K562 (cell line): ENCODE measurements at regions not wholly inside any gene's neighbourhood (a gene's known extent, or its start where the extent isn't known, plus 50 kb on each side); places are given as distances from the start of the nearest gene placed in this dataset.

Experiments used
- ATF3 ChIP-seq, 2 experiments: fragments of 450-650 bp in 1 of 2; sonication (generic) in 1 of 2; formaldehyde crosslinking in 1 of 2; IDR thresholded peaks in 1 of 2; conservative IDR thresholded peaks in 1 of 2; 2 replicates each; pipeline versions ENCODE4 v1.6.1 to v1.8.1; 2016 to 2023; ENCODE audit warnings: mild to moderate bottlenecking in 2 of 2, moderate library complexity in 2 of 2, inconsistent platforms in 1 of 2, missing genetic modification reagents in 1 of 2
- BHLHE40 ChIP-seq: IDR thresholded peaks from 2 replicates; pipeline ENCODE4 v1.6.1; 2011; ENCODE audit warnings: low read length, improper control_type of control experiment
- BRCA1 ChIP-seq, 2 experiments: fragments of 450-650 bp in 1 of 2; sonication (generic) in 1 of 2; formaldehyde crosslinking in 1 of 2; IDR thresholded peaks; 2 replicates each; pipeline versions ENCODE4 v1.5.0 to v1.6.1; 2017 to 2020; ENCODE audit warnings: mild to moderate bottlenecking in 1 of 2, missing genetic modification reagents in 1 of 2
- CTCF ChIP-seq, 3 experiments: IDR thresholded peaks in 2 of 3; conservative IDR thresholded peaks in 1 of 3; 2 replicates each; pipeline ENCODE4 v1.5.1; 2011 to 2012; ENCODE audit warnings: low read length in 3 of 3, mild to moderate bottlenecking in 3 of 3, control low read depth in 2 of 3, improper control_type of control experiment in 1 of 3, inconsistent platforms in 1 of 3, low read depth in 1 of 3, mixed read lengths in 1 of 3, moderate library complexity in 1 of 3; ENCODE audit not compliant: insufficient read depth in 2 of 3
- DEAF1 ChIP-seq: fragments of 450-650 bp; formaldehyde crosslinking; IDR thresholded peaks from 2 replicates; pipeline ENCODE4 v1.4.0; 2020; ENCODE audit warnings: mild to moderate bottlenecking, moderate library complexity
- GTF2A2 ChIP-seq: IDR thresholded peaks from 2 replicates; pipeline ENCODE4 v1.6.1; 2016; ENCODE audit warnings: mild to moderate bottlenecking, missing genetic modification characterization, missing compliant biosample characterization
- HBP1 ChIP-seq: fragments of 450-650 bp; formaldehyde crosslinking; IDR thresholded peaks from 2 replicates; pipeline ENCODE4 v1.4.0; 2022; ENCODE audit warnings: missing genetic modification characterization
- HDAC3 ChIP-seq: fragments of 450-650 bp; IDR thresholded peaks from 2 replicates; pipeline ENCODE4 v1.6.1; 2018; ENCODE audit warnings: borderline replicate concordance, mild to moderate bottlenecking, moderate library complexity; ENCODE audit not compliant: partially characterized antibody
- NFXL1 ChIP-seq: fragments of 450-650 bp; formaldehyde crosslinking; IDR thresholded peaks from 2 replicates; pipeline ENCODE4 v1.4.0; 2021; ENCODE audit warnings: mild to moderate bottlenecking
- POLR2A ChIP-seq: fragments of 450-650 bp; conservative IDR thresholded peaks from 2 replicates; pipeline ENCODE4 v1.6.1; 2016
- SNRNP70 ChIP-seq: fragments of 200-400 bp; formaldehyde crosslinking; optimal IDR thresholded peaks from 2 replicates; pipeline ENCODE3; 2017; ENCODE audit warnings: low read depth, low read length
- STAT6 ChIP-seq: sonication (generic); formaldehyde crosslinking; IDR thresholded peaks from 2 replicates; pipeline ENCODE4 v1.8.1; 2023; ENCODE audit warnings: mild to moderate bottlenecking, missing genetic modification reagents
- ZNF280A ChIP-seq: fragments of 450-650 bp; IDR thresholded peaks from 2 replicates; pipeline ENCODE4 v1.6.1; 2018; ENCODE audit warnings: mild to moderate bottlenecking, low read depth; ENCODE audit not compliant: partially characterized antibody

- TF ChIP-seq CTCF (IDR thresholded peaks at IDR 0.05 in 2 of 3, conservative IDR thresholded peaks at IDR 0.05 in 1 of 3; ENCODE audit: insufficient read depth in 2 of 3, low read depth in 1 of 3, low read length in 3 of 3) (no peak), BHLHE40 (no peak), ZNF280A (no peak), GTF2A2 (tag) (no peak), DEAF1 (CRISPR knock-in tag) (no peak), HBP1 (no peak), STAT6 (CRISPR knock-in tag) (no peak), HDAC3 (no peak), SNRNP70 (no peak), NFXL1 (CRISPR knock-in tag) (no peak), ATF3 (IDR thresholded peaks at IDR 0.05) (no peak), ATF3 (CRISPR knock-in tag; conservative IDR thresholded peaks at IDR 0.05) (no peak), POLR2A (no peak), BRCA1 (IDR thresholded peaks at IDR 0.05) (no peak), BRCA1 (CRISPR knock-in tag; IDR thresholded peaks at IDR 0.05) (no peak)
These were observed 1145.2 kb downstream of the AACS start for GRCh38 chr12:126210448-126210847.
